HFFc6 (cell line): ENCODE measurements at regions not wholly inside any gene's neighbourhood (a gene's known extent, or its start where the extent isn't known, plus 50 kb on each side); places are given as distances from the start of the nearest gene placed in this dataset.
"Not testable (repeated sequence)": the region's sequence is repeated elsewhere in the genome, so short reads cannot be mapped to it uniquely, and the experiment has no call there.

ENCODE experiments used
- DNase-seq: peaks from one replicate; pipeline ENCODE4 v3.0.0-alpha.2; 2018
- H3K27ac Mint-ChIP-seq: 2 replicates; pipeline ENCODE4 v1.8.0; 2020; ENCODE audit warnings: mild to moderate bottlenecking, mixed read lengths
- H3K27me3 Mint-ChIP-seq: 2 replicates; pipeline ENCODE4 v1.8.0; 2021; ENCODE audit warnings: mild to moderate bottlenecking, moderate library complexity, mixed read lengths; ENCODE audit not compliant: insufficient read depth
- H3K36me3 Mint-ChIP-seq: 2 replicates; pipeline ENCODE4 v1.8.0; 2021; ENCODE audit warnings: low read depth, mixed read lengths
- H3K4me1 Mint-ChIP-seq: 2 replicates; pipeline ENCODE4 v1.8.0; 2020; ENCODE audit warnings: low read depth, mixed read lengths
- H3K4me3 Mint-ChIP-seq: 2 replicates; pipeline ENCODE4 v1.8.0; 2020; ENCODE audit warnings: mild to moderate bottlenecking, moderate library complexity, mixed read lengths
- H3K9me3 Mint-ChIP-seq: 2 replicates; pipeline ENCODE4 v1.8.0; 2020; ENCODE audit warnings: mild to moderate bottlenecking, mixed read lengths
- TF ChIP-seq, protein P1 (sequence below): fragments of 200-600 bp; sonication (generic); IDR thresholded peaks from 2 replicates; pipeline ENCODE4 v1.5.0; 2021; ENCODE audit warnings: antibody characterized with exemption, mild to moderate bottlenecking

DNA sequence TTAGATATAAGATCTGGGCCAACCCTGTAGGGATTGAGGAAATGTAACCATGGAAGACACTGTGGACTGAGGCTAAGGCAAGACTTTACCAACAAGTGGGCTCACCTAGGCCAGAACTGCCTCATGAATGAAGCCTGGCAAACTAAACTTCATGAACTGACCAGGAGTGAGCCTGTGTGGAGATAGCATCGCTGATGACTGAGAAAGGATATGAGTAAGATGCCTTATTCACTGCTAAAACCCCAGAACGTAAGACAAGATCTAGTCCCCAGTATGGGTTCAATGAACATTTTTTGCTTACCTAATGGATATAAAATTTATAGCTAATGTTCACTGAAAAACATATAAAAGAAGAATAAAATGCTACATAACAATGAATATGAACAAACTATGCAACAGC lies 399.8 kb downstream of the SATB2 start:
- TF ChIP-seq, protein P1, sequence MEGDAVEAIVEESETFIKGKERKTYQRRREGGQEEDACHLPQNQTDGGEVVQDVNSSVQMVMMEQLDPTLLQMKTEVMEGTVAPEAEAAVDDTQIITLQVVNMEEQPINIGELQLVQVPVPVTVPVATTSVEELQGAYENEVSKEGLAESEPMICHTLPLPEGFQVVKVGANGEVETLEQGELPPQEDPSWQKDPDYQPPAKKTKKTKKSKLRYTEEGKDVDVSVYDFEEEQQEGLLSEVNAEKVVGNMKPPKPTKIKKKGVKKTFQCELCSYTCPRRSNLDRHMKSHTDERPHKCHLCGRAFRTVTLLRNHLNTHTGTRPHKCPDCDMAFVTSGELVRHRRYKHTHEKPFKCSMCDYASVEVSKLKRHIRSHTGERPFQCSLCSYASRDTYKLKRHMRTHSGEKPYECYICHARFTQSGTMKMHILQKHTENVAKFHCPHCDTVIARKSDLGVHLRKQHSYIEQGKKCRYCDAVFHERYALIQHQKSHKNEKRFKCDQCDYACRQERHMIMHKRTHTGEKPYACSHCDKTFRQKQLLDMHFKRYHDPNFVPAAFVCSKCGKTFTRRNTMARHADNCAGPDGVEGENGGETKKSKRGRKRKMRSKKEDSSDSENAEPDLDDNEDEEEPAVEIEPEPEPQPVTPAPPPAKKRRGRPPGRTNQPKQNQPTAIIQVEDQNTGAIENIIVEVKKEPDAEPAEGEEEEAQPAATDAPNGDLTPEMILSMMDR = no peak
- Mint-ChIP-seq H3K27me3 (no peaks in the 10 kb centered on the region), H3K27ac (no peak overlapping the region), H3K4me3 (no peak overlapping the region), H3K4me1 (no peaks in the 10 kb centered on the region), H3K9me3 (peaks cover 8% of the 10 kb centered on the region), H3K36me3 (no peaks in the 10 kb centered on the region)
- no peak for DNase-seq

DNA sequence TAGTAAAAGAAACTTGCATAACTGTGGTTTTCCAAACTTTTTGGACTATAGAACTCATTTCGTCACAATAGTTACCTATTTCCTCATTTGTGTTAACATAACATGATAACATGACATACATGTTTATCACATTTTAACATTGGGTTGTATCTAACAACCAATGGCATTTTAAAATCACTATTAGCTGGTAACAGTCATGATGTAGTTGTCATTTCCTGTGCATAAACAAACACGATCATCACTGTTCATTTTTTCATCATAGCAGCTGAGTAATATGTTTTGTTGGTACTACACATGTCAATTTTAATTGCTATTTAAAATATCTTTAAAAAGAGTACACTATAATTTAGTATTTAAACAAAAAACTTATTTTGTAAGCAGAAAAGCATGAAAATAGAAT lies 402.4 kb downstream of the SATB2 start:
- H3K4me3 Mint-ChIP-seq = no peak overlapping the region
- no peak for DNase-seq
- peaks cover 6% of the 10 kb centered on the region; the same call in 1 of the 2 replicates for H3K9me3 Mint-ChIP-seq
- H3K36me3 Mint-ChIP-seq = no peaks in the 10 kb centered on the region
- TF ChIP-seq, protein P1 = no peak
- H3K4me1 Mint-ChIP-seq = no peaks in the 10 kb centered on the region
- H3K27ac Mint-ChIP-seq = no peak overlapping the region
- no peaks in the 10 kb centered on the region for H3K27me3 Mint-ChIP-seq

DNA sequence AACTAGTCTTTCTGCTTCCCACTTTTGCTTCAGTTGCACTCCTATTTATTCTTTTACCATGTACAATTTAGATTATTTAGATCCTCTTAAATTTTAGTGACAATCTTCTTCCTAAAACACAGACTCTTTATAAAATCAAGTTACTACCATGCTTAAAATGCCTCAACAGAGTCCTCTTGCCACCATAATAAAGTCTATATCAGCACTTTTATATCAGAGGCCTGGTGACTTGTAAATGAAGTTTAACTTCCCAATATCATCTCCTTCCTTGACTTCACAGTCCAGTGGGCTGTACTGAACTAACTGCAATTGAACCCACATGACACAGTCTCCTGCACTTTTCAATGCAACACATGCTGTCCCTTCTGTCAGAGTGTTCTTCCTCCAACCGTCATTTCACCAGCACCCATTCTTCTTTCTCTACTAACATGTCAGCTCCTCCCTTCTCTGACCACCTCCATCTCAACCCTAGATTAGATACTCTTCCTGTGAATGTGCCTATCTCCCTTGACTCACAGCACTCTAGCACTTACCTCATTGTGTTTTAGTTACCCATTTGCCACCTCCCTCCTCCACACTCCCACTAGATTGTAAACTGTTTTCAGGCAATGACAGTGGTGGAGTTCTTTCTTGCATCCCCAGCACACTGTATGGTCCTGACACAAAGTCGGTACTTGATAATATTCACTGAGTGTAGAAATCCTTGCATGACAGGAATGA lies 414.9 kb downstream of the SATB2 start:
- Mint-ChIP-seq H3K4me1 (no peaks in the 10 kb centered on the region), H3K27ac (no peak overlapping the region), H3K36me3 (no peaks in the 10 kb centered on the region), H3K4me3 (no peak overlapping the region), H3K27me3 (no peaks in the 10 kb centered on the region; the same call in 1 of the 2 replicates), H3K9me3 (peaks cover 3% of the 10 kb centered on the region; the same call in 1 of the 2 replicates)
- TF ChIP-seq, protein P1 = no peak
- DNase-seq = no peak

DNA sequence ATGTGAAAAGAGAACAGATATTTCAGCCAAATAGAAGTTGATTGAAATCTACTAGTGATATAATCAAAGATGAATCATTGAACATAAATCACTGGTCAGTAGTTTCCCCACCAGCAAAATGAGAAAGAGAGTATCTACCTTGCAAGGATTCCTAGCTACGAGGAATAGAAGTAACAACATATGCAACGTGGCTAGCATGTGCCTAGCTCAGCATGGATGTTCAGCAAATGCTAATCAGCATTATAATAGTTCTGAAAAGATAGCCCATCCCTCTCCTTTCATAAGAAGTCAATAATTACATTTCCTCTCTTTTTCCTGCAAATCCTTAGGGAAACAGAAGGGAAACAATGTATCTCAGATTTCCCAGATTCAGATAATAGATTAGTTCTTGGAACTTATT lies 417.2 kb downstream of the SATB2 start:
- Mint-ChIP-seq H3K27ac (no peak overlapping the region), H3K4me1 (no peaks in the 10 kb centered on the region), H3K27me3 (no peaks in the 10 kb centered on the region), H3K9me3 (peaks cover 4% of the 10 kb centered on the region; the same call in 1 of the 2 replicates), H3K36me3 (no peaks in the 10 kb centered on the region), H3K4me3 (no peak overlapping the region)
- TF ChIP-seq, protein P1 = no peak
- no peak for DNase-seq

DNA sequence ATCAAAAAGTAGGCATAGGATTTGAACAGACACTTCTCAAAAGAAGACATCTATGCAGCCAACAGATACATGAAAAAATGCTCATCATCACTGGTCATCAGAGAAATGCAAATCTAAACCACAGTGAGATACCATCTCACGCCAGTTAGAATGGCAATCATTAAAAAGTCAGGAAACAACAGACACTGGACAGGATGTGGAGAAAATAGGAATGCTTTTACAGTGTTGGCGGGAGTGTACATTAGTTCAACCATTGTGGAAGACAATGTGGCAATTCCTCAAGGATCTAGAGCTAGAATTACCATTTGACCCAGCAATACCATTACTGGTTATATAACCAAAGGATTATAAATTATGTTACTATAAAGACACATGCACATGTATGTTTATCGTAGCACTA lies 424.0 kb downstream of the SATB2 start:
- not testable (repeated sequence) for DNase-seq, H3K36me3 Mint-ChIP-seq, H3K4me1 Mint-ChIP-seq

DNA sequence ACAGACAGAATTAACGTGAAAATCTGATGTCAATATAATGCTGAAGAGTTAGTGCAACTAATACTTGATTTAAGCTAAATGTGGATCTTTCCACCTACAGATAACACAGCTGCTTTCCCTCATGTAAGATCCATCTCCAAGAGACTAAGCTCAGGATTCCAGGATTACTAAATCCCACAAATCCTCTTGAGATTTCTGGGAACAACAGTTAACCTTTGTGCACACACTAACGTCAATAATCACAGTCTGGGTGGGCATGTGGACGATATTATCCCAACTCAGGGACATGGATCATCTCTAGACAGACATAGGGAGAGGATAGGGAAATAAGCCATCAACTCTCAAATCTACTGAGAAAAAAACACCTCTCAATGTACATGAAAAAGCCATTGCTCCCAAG lies 432.6 kb downstream of the SATB2 start:
- Mint-ChIP-seq H3K4me1 (no peaks in the 10 kb centered on the region), H3K4me3 (no peak overlapping the region), H3K27me3 (peaks cover 2% of the 10 kb centered on the region; the same call in 1 of the 2 replicates), H3K9me3 (peaks cover 4% of the 10 kb centered on the region; the same call in 1 of the 2 replicates), H3K27ac (no peak overlapping the region), H3K36me3 (no peaks in the 10 kb centered on the region)
- DNase-seq = no peak
- TF ChIP-seq, protein P1 = no peak

More for the DNA sequence above, 424.0 kb downstream of the SATB2 start:
- not testable (repeated sequence) for H3K4me3 Mint-ChIP-seq, H3K27me3 Mint-ChIP-seq, H3K27ac Mint-ChIP-seq
- H3K9me3 Mint-ChIP-seq = peaks cover 27% of the 10 kb centered on the region
